GM21529 (cell line): ENCODE measurements at regions not wholly inside any gene's neighbourhood (a gene's known extent, or its start where the extent isn't known, plus 50 kb on each side); places are given as distances from the start of the nearest gene placed in this dataset.
"Not testable (repeated sequence)": the region's sequence is repeated elsewhere in the genome, so short reads cannot be mapped to it uniquely, and the experiment has no call there.

Experiments used
- ATAC-seq: cut with Tn5 transposase; IDR thresholded peaks from one replicate; pipeline ENCODE4 v1.9.1; 2021; ENCODE audit not compliant: unreplicated experiment

- not testable (repeated sequence) for ATAC-seq
These were observed 4428.0 kb upstream of the TPTE start for GRCh38 chr21:6093419-6093818.

GRCh38 chr21:6093870-6094269, 4427.5 kb upstream of the TPTE start:
- not testable (repeated sequence) for ATAC-seq

GRCh38 chr21:6095304-6095703, 4426.1 kb upstream of the TPTE start:
- ATAC-seq, result not testable (repeated sequence)

- not testable (repeated sequence) for ATAC-seq
These were observed 4424.6 kb upstream of the TPTE start for GRCh38 chr21:6096560-6097424.

GRCh38 chr21:6097736-6098135, 4423.6 kb upstream of the TPTE start:
- not testable (repeated sequence) for ATAC-seq

GRCh38 chr21:6098191-6098935, 4423.0 kb upstream of the TPTE start:
- ATAC-seq, result not testable (repeated sequence)

- ATAC-seq, result not testable (repeated sequence)
These were observed 4419.8 kb upstream of the TPTE start for GRCh38 chr21:6101588-6101987.

- not testable (repeated sequence) for ATAC-seq
These were observed 4416.8 kb upstream of the TPTE start for GRCh38 chr21:6104546-6104945.

- ATAC-seq, result not testable (repeated sequence)
These were observed 4414.5 kb upstream of the TPTE start for GRCh38 chr21:6106686-6107567.

GRCh38 chr21:6108894-6109293, 4412.5 kb upstream of the TPTE start:
- ATAC-seq, result not testable (repeated sequence)

- ATAC-seq, result not testable (repeated sequence)
These were observed 4411.6 kb upstream of the TPTE start for GRCh38 chr21:6109774-6110173.

- ATAC-seq, result peak; percentile 66
These were observed 4410.6 kb upstream of the TPTE start for GRCh38 chr21:6110716-6111343.

- ATAC-seq, result peak; percentile 7
These were observed 4410.0 kb upstream of the TPTE start for GRCh38 chr21:6111354-6111753.

GRCh38 chr21:6118336-6118735, 4403.0 kb upstream of the TPTE start:
- ATAC-seq, result not testable (repeated sequence)

- ATAC-seq, result not testable (repeated sequence)
These were observed 4400.5 kb upstream of the TPTE start for GRCh38 chr21:6120863-6121262.

- ATAC-seq, result not testable (repeated sequence)
These were observed 4398.8 kb upstream of the TPTE start for GRCh38 chr21:6122629-6123028.

GRCh38 chr21:6123224-6123623, 4398.2 kb upstream of the TPTE start:
- not testable (repeated sequence) for ATAC-seq

GRCh38 chr21:6125549-6126240, 4395.7 kb upstream of the TPTE start:
- not testable (repeated sequence) for ATAC-seq

- peak; percentile 77 for ATAC-seq
These were observed 4394.2 kb upstream of the TPTE start for GRCh38 chr21:6126976-6127732.
